22Rv1 (cell line): ENCODE measurements at regions not wholly inside any gene's neighbourhood (a gene's known extent, or its start where the extent isn't known, plus 50 kb on each side); places are given as distances from the start of the nearest gene placed in this dataset.

Experiments used
- ZFX ChIP-seq: fragments of 450-650 bp; IDR thresholded peaks from 2 replicates; pipeline ENCODE4 v1.6.1; 2017; ENCODE audit warnings: antibody characterized with exemption, borderline replicate concordance
- TF ChIP-seq, protein P1 (sequence below): fragments of 450-650 bp; IDR thresholded peaks from 2 replicates; pipeline ENCODE4 v1.5.1; 2017; ENCODE audit warnings: mild to moderate bottlenecking

DNA sequence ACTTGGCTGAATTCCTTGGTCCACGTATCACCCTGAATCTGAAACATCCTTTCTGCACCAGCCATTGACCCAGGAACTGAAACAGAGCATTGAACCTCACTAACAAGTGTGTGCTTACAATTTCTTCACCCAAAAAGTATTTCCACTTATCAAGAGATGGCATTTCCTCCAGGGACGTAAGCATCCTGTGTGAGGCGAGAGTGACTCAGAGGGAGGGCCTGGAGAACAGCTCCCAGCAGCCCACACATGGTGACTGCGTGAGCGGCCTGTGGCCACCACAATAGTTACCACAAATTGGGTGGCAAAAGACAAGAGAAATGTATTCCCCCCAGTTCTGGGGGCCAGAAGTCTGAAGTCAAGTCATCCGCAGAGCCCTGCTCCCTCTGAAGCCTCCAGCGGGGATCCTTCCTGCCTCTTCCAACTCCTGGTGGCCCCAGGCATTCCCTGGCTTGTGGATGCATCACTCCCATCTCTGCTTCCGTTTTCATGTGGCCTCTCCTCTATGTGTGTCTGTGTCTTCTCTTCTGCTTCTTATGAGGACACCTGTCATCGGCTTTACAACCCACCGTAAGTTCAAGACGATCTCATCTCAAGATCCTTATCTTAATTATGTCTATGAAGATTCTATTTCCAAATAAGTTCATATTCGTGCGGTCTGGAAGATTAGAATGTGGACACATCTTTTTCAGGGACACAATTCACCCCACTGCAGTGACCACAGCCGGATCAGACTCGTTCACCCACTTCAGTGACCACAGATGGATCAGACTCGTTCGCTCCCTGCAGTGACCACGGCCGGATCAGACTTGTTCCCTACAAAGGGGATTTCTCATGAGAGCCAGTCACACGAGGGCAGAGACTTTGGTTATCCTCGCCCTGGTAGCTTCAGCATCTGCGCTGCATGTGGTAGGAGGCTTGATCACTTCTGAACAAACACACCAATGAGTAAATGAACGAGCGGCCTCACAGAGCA lies 122.6 kb upstream of the FOXF1 start:
- TF ChIP-seq, protein P1, sequence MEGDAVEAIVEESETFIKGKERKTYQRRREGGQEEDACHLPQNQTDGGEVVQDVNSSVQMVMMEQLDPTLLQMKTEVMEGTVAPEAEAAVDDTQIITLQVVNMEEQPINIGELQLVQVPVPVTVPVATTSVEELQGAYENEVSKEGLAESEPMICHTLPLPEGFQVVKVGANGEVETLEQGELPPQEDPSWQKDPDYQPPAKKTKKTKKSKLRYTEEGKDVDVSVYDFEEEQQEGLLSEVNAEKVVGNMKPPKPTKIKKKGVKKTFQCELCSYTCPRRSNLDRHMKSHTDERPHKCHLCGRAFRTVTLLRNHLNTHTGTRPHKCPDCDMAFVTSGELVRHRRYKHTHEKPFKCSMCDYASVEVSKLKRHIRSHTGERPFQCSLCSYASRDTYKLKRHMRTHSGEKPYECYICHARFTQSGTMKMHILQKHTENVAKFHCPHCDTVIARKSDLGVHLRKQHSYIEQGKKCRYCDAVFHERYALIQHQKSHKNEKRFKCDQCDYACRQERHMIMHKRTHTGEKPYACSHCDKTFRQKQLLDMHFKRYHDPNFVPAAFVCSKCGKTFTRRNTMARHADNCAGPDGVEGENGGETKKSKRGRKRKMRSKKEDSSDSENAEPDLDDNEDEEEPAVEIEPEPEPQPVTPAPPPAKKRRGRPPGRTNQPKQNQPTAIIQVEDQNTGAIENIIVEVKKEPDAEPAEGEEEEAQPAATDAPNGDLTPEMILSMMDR = no peak
- no peak for TF ChIP-seq ZFX
